ENCODE measurements at regions not wholly inside any gene's neighbourhood (a gene's known extent, or its start where the extent isn't known, plus 50 kb on each side); places are given as distances from the start of the nearest gene placed in this dataset.

DNA sequence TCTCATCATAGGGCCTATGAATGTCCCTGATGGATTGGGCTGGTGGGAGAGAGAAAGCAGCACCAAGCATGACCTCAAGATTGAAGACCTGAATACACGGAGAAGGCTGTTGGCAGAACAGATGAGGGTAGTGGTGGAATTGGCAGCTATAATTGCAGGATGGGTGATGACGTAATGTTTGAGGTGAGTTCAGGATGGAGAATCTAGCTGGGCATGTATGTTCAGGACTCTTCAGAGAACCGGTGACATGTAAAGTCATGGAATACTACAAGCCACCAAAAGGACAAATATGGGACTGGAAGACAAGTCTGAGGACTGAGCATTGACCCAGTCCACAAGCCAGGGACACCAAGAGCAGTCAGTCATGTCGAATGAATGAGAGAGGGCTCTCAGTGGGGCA is 999.8 kb upstream of the TMEM132C start:
- DNase-seq, result no peak

DNA sequence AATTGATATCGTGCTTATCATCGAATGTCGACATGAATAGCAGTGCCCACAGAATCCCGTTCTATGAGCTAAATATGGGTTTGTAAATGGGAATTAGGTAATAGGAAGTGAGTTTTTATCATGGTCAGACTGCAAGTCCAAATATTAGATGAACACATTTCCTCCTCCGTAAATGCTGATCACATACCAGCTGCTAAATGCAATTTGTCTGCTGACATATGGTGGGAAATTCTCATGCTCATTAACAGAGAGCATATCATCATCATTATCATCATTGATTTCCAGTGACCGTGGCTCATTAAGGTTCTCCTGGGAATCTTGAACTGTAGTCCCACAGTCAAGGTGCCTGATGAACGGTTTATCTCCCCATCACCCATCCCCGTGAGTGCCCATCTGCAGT is 998.8 kb upstream of the TMEM132C start:
- DNase-seq, result no peak

DNA sequence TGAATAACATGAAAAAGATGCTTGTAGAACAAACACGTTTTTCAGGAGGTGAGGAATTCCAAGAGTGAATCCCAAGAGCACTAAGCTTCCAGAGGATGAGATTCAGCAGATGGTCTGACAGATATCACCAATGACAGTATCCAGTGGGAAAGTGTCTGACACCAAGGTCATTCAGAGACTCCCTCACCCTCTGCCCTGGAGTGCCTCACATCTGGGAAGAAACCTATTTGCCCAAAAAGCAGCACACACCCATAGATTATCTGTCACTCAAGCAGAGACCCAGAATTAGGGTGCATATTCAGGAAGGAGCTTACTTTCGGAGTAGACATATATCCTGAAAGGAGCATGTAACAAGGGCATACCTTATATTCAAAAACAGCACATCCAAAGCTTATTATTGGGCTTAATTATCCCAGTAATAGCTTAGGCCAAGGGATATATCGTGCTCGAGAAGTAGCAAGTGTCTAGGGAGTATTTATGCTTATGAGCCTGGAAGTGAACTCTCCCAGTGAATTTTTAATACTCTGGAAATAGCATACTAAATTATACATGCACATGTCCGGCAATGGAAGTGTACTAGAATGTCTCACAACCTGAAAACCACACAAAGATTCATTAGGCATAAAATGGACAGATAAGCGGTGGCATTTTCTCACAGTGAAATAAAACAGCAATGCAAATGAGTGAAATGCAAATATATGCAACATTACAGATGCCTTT is 998.1 kb upstream of the TMEM132C start:
- DNase-seq, result no peak

DNA sequence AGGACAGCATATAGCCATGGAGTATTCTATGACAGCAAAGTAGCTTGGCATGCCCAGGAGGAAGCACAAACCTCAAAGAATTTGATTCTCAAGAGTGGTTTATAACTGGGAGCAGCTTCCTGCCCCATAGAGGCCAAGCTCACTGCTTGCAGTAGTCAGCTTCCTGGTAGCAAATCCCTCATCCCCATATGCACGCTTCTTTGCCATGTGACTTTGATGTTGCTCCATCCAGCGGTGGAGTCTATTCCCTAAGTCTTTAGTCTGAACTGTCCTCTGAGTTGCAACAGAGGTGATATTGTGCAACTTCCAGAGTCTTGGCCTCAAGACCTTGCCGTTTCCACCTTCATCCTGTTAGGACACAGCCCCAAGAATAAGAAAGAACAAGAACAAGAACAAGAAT is 996.8 kb upstream of the TMEM132C start:
- DNase-seq, result no peak

DNA sequence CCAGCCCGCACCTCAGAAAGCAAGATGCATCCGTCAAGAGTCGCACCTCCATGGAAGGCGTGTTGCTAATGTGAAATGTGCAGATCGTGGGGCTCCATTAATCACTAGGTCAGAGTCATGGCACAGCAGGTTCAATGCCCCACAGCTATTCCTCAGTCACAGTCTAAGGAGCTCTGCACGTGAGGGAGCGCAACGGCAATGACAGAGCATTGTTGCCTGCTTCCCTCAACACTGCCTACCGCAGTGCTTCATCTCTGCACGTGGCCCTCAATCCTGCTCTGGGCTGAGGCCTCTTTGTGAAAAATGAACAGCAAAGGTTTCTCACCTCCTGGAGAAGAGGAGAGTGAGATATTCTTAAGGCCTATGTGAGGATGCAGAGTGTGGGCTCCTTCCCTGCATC is 995.2 kb upstream of the TMEM132C start:
- no peak for DNase-seq

DNA sequence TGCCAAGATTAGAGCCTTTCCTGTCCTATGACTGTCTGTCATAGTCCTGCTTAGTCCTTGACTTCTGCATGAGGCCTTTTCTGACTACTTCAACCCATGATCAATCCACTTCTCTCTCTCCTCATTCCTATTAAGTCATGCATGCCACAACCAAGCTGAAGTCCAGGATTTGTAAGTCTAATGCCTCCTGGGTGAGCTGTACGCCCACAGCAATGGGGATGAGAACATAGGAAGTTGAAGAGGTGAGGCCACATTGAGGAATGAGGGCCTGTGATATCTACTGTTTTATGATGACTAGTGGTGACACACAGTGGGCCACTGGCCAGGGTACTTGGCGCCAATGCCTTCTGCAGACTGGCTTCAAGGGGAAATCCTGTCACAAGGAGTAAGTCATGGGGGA is 994.1 kb upstream of the TMEM132C start:
- DNase-seq, result no peak

DNA sequence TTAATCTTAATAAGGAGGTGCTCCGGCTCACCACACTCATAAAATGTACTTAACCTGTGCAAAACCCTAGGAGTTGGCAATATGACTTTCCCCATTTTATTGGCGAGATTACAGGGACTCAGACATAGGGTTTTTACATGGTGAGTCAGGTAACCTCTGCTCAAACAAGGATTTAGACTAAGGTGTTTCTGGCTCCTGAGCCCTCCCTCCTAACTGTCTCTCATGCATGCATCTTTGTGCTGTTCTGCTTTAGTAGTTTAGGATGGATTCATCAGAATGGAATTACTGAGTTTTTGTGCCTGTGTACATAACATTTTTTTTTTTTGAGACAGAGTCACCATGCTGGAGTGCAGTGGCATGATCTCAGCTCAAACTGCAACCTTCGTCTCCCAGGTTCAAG is 993.3 kb upstream of the TMEM132C start:
- DNase-seq, result no peak

DNA sequence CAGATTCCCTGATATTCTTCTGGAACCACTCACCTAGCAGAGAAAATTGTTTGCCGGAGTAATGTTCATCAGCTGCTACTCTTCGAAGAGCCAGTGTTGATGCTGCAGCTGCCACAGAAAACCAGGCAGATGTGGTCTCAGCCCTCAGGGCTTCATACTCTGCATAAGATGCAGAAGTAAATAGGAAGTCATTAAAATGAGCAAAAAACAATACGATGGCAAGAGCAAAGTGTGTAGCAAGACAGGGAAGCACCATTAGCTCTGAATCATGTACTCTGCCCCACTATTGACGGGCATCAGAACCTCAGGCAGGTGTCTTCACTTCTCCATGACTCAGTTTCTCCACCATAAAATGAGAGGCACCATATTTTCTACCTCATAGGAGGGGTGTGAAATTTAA is 991.6 kb upstream of the TMEM132C start:
- DNase-seq, result no peak

DNA sequence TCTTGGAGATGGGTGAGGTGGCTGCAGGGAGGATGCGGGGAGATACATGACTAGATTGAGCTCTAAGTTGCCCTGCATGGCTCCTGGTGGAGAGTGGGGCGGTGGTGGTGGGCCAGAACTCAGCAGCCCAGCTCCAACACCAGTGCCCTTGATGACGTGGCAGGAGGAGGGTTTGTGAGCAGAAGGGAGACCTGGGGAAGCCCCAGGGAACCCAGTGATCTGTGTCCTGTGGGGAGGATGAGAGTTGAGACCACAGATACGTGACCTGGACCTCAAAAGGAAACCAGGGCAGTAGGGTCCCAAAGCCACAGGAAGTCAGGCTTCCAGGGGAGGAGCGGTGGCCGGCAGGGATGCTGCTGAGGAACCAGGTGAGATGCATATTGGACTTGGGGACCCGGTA is 989.1 kb upstream of the TMEM132C start:
- no peak for DNase-seq

DNA sequence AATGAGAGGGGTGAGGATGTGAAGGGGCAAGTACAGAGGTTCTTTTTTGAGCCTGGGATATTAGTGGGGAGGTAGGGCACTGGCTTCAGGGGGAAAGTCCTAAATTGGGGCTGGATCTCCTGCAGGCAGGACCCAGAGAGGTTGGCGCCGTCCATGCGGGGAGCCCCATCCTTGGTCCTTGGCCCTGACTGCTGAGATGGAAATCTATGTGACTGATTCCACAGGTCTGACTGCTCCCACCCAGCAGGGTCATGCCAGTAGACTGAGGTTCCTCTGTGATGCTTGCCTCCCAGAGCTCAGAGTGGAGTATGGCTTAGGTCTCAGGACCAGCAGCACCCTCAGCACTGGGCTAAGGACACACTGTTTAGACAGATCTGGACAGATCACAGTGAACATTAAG is 988.6 kb upstream of the TMEM132C start:
- no peak for DNase-seq

DNA sequence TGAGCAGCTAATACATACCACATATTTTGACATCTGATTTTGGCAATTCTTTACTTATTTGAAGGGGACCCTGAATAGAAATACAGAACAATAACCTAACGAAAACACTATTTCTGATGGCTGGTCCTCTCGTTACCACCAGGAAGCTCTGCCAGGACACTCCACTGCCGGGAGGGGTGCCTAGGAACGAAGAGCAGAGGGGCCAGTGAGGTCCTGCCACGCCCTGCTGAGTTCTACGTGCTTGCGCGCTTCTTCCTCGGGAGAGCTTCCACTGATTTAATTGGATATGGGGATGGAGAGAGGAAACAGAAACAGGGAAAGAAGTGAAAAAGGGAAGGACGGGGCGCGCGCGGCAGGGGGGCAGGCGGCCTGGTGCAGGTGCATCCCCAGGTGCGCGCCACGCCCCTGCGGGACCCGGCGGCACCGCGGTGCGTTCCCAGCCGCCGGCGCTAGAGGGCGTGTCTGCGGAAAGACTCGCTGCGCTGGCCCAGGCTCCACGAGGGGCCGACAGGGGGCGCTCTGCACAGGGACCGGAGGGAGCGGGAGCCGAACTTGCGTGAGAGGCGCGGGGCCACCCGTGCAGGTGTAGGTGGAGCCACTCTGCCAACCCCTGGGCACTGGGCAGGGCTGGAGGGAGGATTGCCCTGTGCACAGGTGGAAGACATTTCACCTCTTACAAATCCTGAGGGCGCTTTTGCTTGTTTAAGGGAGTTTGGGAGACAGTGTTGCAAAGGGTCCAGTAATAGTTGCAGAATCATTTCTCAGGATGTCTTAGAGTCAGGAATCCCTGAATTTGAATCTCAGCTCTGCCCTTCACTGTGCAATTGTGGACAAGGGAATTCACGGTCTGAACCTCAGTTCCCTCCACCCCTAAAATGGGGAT is 986.3 kb upstream of the TMEM132C start:
- DNase-seq, result peak; percentile 87

DNA sequence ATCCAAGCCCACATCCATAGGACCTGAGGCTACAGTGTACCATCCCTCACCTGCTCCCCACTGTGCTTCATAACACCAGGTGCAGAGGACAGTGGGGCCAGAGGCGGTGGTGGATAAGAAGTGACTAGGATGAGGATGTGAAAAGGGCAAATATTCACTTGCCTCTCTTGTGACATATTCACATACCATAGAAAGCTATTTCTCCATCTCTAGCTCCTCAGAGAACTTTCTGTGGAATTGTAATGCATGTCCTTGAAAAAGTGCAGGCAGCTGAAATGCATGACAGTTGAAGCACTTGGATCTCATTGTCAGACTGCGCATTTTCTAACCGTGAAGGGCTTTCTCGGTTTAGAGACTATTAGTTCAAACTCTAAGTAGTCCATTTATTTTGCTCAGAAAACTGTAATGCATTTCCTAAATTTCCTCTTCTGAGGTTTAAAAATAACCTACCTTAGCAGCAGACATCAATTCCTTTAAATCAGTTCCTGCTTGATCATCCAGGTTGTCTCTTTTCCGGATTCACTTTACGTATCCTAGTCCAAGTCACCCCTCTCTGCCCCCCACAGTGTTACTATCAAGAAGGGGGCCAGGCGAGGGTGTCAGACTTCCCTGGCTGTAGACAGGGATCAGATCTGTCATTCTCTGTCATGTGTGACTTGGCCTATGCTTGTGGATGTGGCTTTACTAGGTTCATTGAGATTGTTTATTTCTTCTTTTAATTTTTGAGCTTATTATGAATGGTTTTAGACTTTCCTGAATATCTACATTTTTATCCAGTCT is 984.0 kb upstream of the TMEM132C start:
- DNase-seq, result no peak

DNA sequence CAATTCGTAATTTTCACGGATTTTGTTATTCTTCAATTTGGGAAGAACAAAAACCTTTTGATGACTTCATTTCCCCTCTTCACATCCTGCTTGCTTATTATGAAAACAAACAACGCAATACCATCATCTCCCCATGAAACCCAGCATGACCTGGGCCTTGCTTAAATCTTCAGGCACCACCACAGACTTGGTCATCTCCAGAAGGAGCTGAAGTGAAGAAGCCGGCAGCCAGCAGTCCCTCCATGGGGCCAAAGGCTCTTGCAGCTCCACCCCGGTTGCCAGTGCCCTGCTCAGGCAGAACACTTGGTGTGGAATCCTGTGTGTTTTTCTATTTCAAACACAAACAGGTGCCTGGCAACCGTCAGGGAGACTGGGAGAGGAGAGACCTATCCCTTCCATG is 982.9 kb upstream of the TMEM132C start:
- DNase-seq, result no peak

DNA sequence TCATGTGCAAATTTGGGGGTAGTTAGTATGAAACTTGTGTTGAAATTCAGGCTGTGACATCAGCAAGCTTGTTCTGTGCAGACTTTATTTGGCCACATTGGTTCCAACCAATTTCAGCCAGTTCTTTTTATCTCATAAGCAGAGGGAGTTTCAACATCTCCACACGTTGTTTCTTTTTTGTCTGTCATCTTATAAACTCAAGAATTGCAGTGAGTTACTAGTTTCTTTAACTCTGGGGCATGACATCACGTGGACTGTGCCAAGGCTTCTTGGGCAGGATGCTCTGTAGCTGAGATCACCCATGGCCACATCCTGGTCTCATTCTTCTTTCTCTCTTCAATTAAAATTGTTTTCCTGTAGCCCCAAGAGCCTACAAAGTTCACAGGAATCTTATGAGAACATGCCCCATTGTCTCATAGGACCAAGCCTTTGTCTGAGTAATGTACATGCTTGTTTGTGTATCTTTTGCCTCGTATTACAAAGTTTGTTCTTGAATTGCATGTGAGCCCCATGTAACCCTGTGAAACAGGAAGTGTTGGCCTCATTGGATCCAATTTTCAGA is 982.0 kb upstream of the TMEM132C start:
- no peak for DNase-seq

DNA sequence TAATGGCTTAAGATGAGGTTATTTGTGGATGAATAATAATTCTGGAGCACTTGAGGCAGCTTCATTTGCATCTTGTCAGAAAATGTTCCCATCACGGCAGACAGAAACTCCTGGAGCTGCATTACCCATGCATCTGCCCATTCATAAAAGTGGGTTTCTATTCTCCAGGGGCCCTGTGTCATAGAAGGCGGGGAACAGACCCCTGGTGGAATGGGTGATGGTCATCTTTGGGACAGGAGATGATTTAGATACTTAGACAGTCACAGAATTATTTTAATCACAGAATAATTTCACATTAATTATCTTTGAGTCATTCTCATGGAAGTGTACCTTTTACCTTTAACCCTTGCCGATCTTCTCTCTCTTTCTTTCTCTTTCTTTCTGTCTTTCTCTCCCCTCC is 980.7 kb upstream of the TMEM132C start:
- DNase-seq, result no peak

DNA sequence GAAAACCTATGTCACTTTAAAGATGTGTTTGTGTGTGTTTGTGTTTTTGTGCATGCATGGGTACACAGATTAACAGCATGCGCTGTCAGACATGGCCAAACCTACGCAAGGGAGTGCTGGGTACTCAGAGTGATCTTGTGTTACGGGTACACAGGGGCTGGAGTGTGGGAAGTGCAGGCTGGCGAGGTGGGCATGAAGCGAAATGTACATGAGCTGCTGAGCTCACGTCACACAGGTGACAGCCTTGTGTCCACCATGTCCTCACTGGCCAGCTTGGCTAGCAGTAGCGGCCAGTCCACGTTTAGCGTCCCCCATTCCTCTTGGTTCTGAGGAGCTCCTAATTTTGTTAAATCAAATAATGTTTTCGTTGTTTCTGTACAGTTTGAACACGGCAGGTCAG is 979.7 kb upstream of the TMEM132C start:
- DNase-seq, result no peak

DNA sequence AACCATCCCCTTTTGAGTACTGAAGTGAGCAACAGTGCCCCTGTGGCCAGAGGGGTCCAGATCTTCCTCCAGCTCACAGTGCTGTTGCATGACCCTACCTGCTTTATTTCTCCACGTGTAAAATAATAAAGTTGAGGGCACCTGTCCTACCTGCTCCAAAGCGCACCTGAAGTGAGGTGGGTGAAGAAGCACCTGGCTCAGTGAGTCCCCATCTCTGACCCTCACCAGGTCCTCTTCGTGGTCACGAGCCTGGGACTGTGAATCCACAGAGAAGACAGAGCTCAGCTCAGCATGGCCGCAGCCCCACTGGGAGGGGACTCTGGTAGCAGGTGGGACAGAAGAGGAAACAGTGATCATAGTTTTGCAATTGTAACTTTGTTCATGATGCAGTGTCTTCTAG is 976.7 kb upstream of the TMEM132C start:
- no peak for DNase-seq

DNA sequence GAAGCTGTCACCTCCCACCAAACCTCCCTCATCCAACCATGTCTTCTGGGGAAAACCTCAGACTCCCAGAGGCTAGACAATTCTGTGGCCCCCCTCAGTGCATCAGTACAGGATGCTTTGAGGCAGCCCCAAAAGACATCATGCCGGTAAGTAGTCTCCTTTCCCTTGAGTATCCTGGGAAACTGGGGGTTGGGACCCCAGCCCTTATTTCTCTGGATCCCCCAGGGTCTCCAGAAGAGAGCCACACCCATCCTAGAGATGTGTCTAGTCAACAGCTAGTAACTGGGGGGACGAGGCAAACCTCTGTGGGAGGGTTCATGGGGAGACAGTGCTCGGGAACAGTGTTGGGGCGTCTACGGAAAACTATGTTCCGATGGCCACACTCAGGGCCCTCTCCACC is 974.2 kb upstream of the TMEM132C start:
- DNase-seq, result no peak

DNA sequence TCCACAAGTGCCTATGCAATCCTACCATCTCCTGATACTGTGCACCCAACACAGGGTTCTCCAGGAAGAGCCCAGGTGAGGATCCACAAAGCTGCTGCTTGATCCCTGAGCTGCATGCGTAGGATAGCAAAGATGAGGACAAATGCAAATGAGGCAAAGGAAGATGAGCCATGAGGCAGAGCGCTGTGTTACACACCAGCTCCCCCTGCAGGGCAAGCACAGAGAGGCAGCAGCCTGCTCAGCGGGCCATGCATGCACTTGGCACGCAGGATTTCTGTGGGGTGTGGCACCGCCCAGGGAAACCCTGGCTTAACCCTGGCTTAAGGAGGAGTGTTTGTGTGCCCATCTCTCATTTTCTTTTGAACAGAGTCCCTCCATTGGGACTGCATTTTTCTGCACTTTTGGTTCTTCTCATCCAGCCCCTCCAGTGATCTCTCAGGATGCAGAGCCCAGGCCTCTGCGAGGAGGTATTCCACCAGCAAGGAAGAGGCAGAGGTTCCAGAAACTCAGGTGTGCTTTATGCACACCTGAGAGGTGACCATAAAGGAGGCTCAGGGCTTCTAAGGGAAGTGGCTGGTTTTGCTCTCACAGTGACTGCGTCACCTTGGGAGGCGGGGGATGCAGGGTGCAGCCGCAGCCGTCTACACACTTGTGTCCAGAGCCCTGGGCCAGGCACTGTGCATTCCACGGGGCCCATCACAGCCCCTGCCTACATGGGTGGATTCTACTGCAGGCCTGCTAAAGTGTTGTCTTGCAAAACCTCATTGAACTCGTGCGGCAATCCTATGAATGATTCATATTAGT is 973.3 kb upstream of the TMEM132C start:
- DNase-seq, result peak; percentile 69

DNA sequence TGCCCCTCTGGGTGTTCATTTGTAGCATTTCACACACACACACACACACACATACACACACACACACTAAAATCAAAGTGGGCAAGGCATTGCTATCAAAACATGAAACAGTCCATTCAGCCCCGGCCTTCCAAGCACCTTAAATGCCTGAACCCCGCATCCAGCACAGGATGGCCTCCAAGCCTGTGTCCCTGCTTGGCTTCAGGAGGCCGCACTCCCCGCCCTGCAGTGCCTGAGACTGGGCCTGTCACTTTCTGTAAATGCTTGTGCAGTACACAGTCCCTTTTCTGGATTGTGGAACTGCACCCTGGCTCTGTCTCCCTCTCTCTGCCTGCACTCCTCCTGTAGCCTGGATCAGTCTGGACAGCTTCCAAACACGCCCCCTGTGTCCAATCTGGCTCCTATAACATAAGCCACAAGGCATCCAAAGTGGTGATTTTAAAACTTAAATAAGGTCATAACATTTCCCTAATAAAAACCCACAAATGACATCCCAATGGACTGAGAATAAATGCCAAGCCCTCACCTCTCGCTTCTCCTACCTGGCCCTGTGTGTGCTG is 972.2 kb upstream of the TMEM132C start:
- no peak for DNase-seq

DNA sequence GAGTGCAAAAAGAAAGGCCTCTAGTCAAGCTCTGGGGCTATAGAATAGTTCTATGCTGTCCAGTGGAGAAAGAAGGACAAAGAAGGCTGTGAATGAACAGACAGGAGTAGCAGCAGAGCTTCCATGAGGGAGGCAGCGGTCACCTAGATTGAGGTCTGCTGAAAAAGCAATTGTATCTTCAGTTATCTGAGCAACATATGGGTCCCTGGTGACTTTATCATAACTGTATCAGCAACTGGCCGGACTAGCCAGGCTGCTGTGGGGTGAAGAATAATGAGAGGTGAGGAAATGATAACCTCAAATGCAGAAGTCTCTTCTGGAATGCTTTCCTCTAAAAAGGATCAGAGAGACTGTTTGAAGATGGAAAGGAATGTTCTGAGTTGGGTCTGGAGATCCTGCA is 971.3 kb upstream of the TMEM132C start:
- DNase-seq, result no peak

DNA sequence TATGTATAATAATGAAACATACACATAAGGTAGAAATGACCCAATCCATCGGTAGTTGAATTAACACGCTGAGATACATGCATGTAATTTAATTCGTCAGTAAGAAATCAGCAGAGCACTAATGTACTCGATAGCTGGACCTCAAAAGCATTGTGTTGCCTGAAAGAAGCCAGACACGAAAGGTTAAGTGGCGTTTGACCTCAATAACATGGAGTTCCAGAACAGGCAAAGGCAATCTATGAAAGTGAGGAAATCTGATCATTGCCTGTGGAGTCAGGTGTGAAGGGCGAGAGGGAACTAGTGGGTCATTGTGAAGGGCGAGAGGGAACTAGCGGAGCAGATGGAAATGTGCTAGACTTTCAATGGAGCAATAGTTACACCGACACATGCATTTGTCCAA is 970.4 kb upstream of the TMEM132C start:
- DNase-seq, result no peak

Measured in activated CD4-positive, alpha-beta T cell treated with anti-CD3 and anti-CD28 coated beads for 48 hours (primary cell).